Dermis microvascular lymphatic vessel endothelial cell (primary cell): ENCODE measurements at regions not wholly inside any gene's neighbourhood (a gene's known extent, or its start where the extent isn't known, plus 50 kb on each side); places are given as distances from the start of the nearest gene placed in this dataset.
"Not testable (repeated sequence)": the region's sequence is repeated elsewhere in the genome, so short reads cannot be mapped to it uniquely, and the experiment has no call there.

Experiments used
- DNase-seq, 2 donors: peaks; one replicate each; pipeline versions ENCODE4 v3.0.0 to v3.0.0-alpha.2; 2010; ENCODE audit warnings: low read depth in 2 of 2

GRCh38 chr5:5751987-5752386, 329.5 kb downstream of the ICE1 start:
- no peak for DNase-seq

GRCh38 chr5:5751498-5751897, 329.0 kb downstream of the ICE1 start:
- no peak for DNase-seq

- no peak for DNase-seq
These were observed 318.9 kb downstream of the ICE1 start for GRCh38 chr5:5741418-5741817.

- no peak for DNase-seq
These were observed 317.0 kb downstream of the ICE1 start for GRCh38 chr5:5739490-5739945.

- no peak for DNase-seq
These were observed 316.5 kb downstream of the ICE1 start for GRCh38 chr5:5738797-5739489.

- no peak for DNase-seq
These were observed 313.5 kb downstream of the ICE1 start for GRCh38 chr5:5736007-5736406.

- not testable (repeated sequence) for DNase-seq
These were observed 310.6 kb downstream of the ICE1 start for GRCh38 chr5:5733058-5733457.

- DNase-seq: no peak
These were observed 303.9 kb downstream of the ICE1 start for GRCh38 chr5:5726401-5726800.

- DNase-seq: no peak
These were observed 299.4 kb downstream of the ICE1 start for GRCh38 chr5:5721881-5722280.

GRCh38 chr5:5719292-5719691, 296.8 kb downstream of the ICE1 start:
- DNase-seq: no peak

GRCh38 chr5:5716665-5717064, 294.2 kb downstream of the ICE1 start:
- no peak for DNase-seq

- DNase-seq: no peak
These were observed 289.1 kb downstream of the ICE1 start for GRCh38 chr5:5711592-5711991.

GRCh38 chr5:5711112-5711511, 288.6 kb downstream of the ICE1 start:
- DNase-seq: no peak

GRCh38 chr5:5710471-5710870, 288.0 kb downstream of the ICE1 start:
- no peak for DNase-seq

GRCh38 chr5:5708367-5708919, 286.0 kb downstream of the ICE1 start:
- DNase-seq: no peak

GRCh38 chr5:5705010-5705409, 282.5 kb downstream of the ICE1 start:
- DNase-seq: no peak

- no peak for DNase-seq
These were observed 281.9 kb downstream of the ICE1 start for GRCh38 chr5:5704352-5704751.

GRCh38 chr5:5702934-5703333, 280.5 kb downstream of the ICE1 start:
- DNase-seq: no peak

GRCh38 chr5:5700549-5700948, 278.1 kb downstream of the ICE1 start:
- DNase-seq: no peak

GRCh38 chr5:5699062-5699461, 276.6 kb downstream of the ICE1 start:
- no peak for DNase-seq

- no peak for DNase-seq
These were observed 272.8 kb downstream of the ICE1 start for GRCh38 chr5:5695266-5695665.

GRCh38 chr5:5688925-5689310, 266.4 kb downstream of the ICE1 start:
- no peak for DNase-seq

GRCh38 chr5:5688194-5688924, 265.9 kb downstream of the ICE1 start:
- no peak for DNase-seq
